Breast epithelium (tissue), 4 donors: ENCODE measurements at regions not wholly inside any gene's neighbourhood (a gene's known extent, or its start where the extent isn't known, plus 50 kb on each side); places are given as distances from the start of the nearest gene placed in this dataset.

ENCODE experiments used
- DNase-seq, 2 donors: peaks; one replicate each; pipeline ENCODE4 v3.0.0-alpha.2; 2019; ENCODE audit warnings: low spot score in 2 of 2
- H3K27ac ChIP-seq, 2 donors: fragments of 200-600 bp; sonication (generic) in 1 of 2; one replicate each; pipeline ENCODE4 v1.5.1; 2016 to 2019; ENCODE audit warnings: mild to moderate bottlenecking in 1 of 2
- H3K27me3 ChIP-seq, 2 donors: fragments of 200-600 bp; sonication (generic) in 1 of 2; one replicate each; pipeline versions ENCODE4 v1.5.1 to v1.6.0; 2017 to 2019; ENCODE audit warnings: control low read depth in 1 of 2, mild to moderate bottlenecking in 1 of 2
- H3K36me3 ChIP-seq: fragments of 200-600 bp; one replicate; pipeline ENCODE4 v1.5.1; 2019
- H3K4me1 ChIP-seq, 2 donors: fragments of 200-600 bp; sonication (generic); one replicate each; pipeline ENCODE4 v1.5.1; 2016 to 2019; ENCODE audit warnings: control low read depth in 1 of 2
- H3K4me3 ChIP-seq, 3 donors: fragments of 200-600 bp; sonication (generic); 1 replicate in 2 of 3; 2 replicates in 1 of 3; pipeline ENCODE4 v1.5.1; 2016 to 2019; ENCODE audit warnings: mild to moderate bottlenecking in 3 of 3, moderate library complexity in 2 of 3
- H3K9me3 ChIP-seq, 2 donors: fragments of 200-600 bp; sonication (generic) in 1 of 2; one replicate each; pipeline ENCODE4 v1.5.1; 2016 to 2019; ENCODE audit warnings: control low read depth in 1 of 2
- POLR2A ChIP-seq: fragments of 450-650 bp; IDR thresholded peaks from one replicate; pipeline ENCODE4 v1.6.1; 2016; ENCODE audit warnings: antibody characterized with exemption, mild to moderate bottlenecking, moderate library complexity
- POLR2AphosphoS5 ChIP-seq, 3 donors: sonication (generic); formaldehyde crosslinking; IDR thresholded peaks; one replicate each; pipeline ENCODE4 v1.6.1; 2017; ENCODE audit warnings: antibody characterized with exemption in 3 of 3
- intact Hi-C: fragments of 100-400 bp; cut with DNase I; formaldehyde crosslinking; loops from one replicate; pipeline ENCODE4 v1.15.1; 2023; ENCODE audit warnings: low total_unique reads
- TF ChIP-seq, protein P1 (sequence below), 3 donors: fragments of 450-650 bp; IDR thresholded peaks; one replicate each; pipeline ENCODE4 v1.5.1; 2016 to 2017; ENCODE audit warnings: antibody characterized with exemption in 3 of 3, mild to moderate bottlenecking in 3 of 3, moderate library complexity in 3 of 3

DNA sequence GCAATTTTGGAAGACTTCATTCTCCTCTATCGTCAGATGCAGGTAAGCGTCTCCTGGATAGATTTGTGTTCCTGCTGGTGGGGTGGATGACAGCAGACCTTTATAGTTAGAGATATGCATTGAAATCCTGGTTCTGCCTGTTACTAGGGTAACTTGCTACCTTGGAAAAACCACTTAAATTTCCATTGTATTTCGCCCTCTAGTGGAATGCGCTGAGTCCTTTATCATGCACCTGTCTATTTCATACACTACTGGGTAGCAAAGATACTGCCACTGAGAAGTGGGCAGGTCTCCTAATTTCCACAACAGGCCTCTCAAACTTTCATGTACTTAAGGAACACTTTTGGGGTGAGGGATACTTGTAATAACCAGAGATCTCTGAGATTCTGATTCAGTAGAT is 209.5 kb upstream of the SUCLG2 start:
- no peak overlapping the region for H3K27ac ChIP-seq
- H3K27me3 ChIP-seq: no peaks in the 10 kb centered on the region
- H3K4me1 ChIP-seq: no peaks in the 10 kb centered on the region
- H3K4me3 ChIP-seq: no peak overlapping the region
- no peaks in the 10 kb centered on the region for H3K36me3 ChIP-seq
- intact Hi-C loops: no loop called here
- no peak for TF ChIP-seq POLR2A
- TF ChIP-seq, protein P1, sequence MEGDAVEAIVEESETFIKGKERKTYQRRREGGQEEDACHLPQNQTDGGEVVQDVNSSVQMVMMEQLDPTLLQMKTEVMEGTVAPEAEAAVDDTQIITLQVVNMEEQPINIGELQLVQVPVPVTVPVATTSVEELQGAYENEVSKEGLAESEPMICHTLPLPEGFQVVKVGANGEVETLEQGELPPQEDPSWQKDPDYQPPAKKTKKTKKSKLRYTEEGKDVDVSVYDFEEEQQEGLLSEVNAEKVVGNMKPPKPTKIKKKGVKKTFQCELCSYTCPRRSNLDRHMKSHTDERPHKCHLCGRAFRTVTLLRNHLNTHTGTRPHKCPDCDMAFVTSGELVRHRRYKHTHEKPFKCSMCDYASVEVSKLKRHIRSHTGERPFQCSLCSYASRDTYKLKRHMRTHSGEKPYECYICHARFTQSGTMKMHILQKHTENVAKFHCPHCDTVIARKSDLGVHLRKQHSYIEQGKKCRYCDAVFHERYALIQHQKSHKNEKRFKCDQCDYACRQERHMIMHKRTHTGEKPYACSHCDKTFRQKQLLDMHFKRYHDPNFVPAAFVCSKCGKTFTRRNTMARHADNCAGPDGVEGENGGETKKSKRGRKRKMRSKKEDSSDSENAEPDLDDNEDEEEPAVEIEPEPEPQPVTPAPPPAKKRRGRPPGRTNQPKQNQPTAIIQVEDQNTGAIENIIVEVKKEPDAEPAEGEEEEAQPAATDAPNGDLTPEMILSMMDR (IDR thresholded peaks at IDR 0.05): no peak
- no peak for TF ChIP-seq POLR2AphosphoS5 (IDR thresholded peaks at IDR 0.05)
- peaks cover 0 to 7% of the 10 kb centered on the region in 2 donors for H3K9me3 ChIP-seq
- DNase-seq: no peak

DNA sequence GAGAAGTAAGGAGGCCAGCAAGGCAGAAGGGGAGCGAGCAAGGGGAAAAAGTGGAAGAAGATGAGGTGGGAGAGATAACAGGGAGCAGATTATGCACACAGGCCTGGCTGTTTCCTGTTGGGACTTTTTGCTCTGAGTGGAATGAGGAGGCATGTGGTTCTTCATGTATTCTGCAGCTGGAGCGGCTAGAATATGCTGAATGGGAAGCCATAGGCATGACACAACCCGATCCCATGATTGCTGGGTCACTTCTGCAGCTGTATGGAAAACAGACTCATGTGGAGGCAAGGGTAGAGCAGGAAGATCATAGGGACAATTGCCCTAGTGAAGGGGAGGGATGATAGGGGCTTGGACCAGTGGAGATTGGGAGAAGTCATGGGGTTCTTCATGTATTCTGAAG is 206.0 kb upstream of the SUCLG2 start:
- H3K9me3 ChIP-seq: no peaks in the 10 kb centered on the region
- TF ChIP-seq, protein P1 (IDR thresholded peaks at IDR 0.05): no peak
- TF ChIP-seq POLR2AphosphoS5 (IDR thresholded peaks at IDR 0.05) (no peak), POLR2A (no peak)
- intact Hi-C loops: no loop called here
- H3K36me3 ChIP-seq: no peaks in the 10 kb centered on the region
- no peaks in the 10 kb centered on the region for H3K4me1 ChIP-seq
- H3K27me3 ChIP-seq: no peaks in the 10 kb centered on the region
- no peak for DNase-seq
- H3K27ac ChIP-seq: no peak overlapping the region
- no peak overlapping the region for H3K4me3 ChIP-seq

DNA sequence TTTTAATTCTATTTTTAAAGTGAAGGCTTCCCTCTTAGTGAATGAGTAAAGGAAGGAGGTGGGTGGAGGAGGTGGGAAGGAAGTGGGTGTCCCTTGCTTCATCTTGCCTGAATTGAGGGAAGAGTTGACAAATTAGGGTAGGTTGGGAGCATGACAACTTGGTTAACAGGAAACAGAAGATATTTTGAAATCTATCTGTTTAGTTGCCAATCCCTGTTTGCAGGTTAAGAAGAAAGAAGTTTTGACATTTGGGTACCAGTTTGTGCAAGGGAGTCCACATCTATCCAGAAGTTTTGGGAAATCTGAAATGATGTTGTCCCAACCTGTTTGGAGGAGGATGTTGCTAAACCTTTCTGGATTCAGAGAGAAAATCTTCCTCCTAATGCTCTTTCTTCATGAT is 204.1 kb upstream of the SUCLG2 start:
- Histone ChIP-seq H3K27me3 (no peaks in the 10 kb centered on the region), H3K9me3 (no peaks in the 10 kb centered on the region), H3K4me3 (no peak overlapping the region), H3K4me1 (no peaks in the 10 kb centered on the region), H3K36me3 (no peaks in the 10 kb centered on the region), H3K27ac (no peak overlapping the region)
- DNase-seq: no peak
- intact Hi-C loops: no loop called here
- TF ChIP-seq, protein P1 (IDR thresholded peaks at IDR 0.05): no peak
- TF ChIP-seq POLR2AphosphoS5 (IDR thresholded peaks at IDR 0.05) (no peak), POLR2A (no peak)

DNA sequence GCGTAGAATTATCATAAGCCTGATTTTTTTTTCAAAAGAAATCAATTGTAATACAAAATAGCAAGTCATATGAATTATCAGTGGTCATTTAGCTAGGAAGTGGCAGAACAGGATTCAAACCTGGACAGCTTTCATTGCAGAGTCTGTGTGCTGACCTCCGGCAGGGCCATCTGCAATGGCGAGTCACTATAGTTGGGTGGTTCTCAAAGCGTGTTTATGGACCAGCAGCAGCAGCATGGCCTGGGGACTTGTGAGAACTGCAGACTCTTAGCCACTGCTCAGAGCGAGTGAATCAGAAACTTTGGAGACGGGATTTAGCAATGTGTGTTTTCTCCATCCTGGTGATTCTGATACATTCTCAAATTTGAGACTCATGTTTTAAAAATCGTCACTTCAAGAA is 202.3 kb upstream of the SUCLG2 start:
- H3K4me1 ChIP-seq: no peaks in the 10 kb centered on the region
- TF ChIP-seq POLR2A: no peak
- TF ChIP-seq, protein P1 (IDR thresholded peaks at IDR 0.05): no peak
- no peak overlapping the region for H3K4me3 ChIP-seq
- H3K9me3 ChIP-seq: no peaks in the 10 kb centered on the region
- no peaks in the 10 kb centered on the region for H3K27me3 ChIP-seq
- intact Hi-C loops: no loop called here
- no peak overlapping the region for H3K27ac ChIP-seq
- H3K36me3 ChIP-seq: no peaks in the 10 kb centered on the region
- DNase-seq: no peak

DNA sequence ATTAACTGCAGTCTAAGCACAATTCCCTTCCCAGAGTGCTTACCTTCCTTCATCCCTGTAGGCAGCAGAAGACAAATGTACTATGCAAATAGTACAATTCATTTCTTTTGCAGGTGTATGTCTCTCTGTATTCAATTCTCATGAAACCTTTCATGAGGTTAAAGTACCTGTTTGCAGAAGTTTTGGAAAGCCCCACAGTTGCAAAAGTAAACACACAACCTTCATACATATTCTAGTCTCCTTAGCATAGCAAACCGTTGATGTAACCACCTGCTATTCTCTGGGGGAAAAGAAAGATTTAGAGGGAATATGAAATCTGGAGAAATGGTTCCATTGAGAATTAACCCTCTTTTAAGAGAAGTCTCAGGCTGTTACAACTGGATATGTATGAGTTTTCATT is 200.3 kb upstream of the SUCLG2 start:
- no peaks in the 10 kb centered on the region for H3K36me3 ChIP-seq
- no peaks in the 10 kb centered on the region for H3K27me3 ChIP-seq
- H3K9me3 ChIP-seq: no peaks in the 10 kb centered on the region
- intact Hi-C loops: no loop called here
- no peak overlapping the region for H3K4me3 ChIP-seq
- no peak for DNase-seq
- no peaks in the 10 kb centered on the region for H3K4me1 ChIP-seq
- TF ChIP-seq POLR2AphosphoS5 (IDR thresholded peaks at IDR 0.05) (no peak), POLR2A (no peak)
- TF ChIP-seq, protein P1 (IDR thresholded peaks at IDR 0.05): no peak
- H3K27ac ChIP-seq: no peak overlapping the region
